H9 (cell line): ENCODE measurements at regions not wholly inside any gene's neighbourhood (a gene's known extent, or its start where the extent isn't known, plus 50 kb on each side); places are given as distances from the start of the nearest gene placed in this dataset.

Experiments
- DNase-seq: peaks from one replicate; pipeline ENCODE4 v3.0.0-alpha.2; 2017
- H2AFZ ChIP-seq: one replicate; pipeline ENCODE4 v1.6.1; 2013; ENCODE audit warnings: mild to moderate bottlenecking, low read length, control low read depth, moderate library complexity
- H2AK5ac ChIP-seq: 2 replicates; pipeline ENCODE4 v1.6.1; 2013; ENCODE audit warnings: low read length, control low read depth, mixed read lengths; ENCODE audit not compliant: insufficient read length
- H2BK120ac ChIP-seq: one replicate; pipeline ENCODE4 v1.6.1; 2013; ENCODE audit warnings: low read depth, mild to moderate bottlenecking, low read length, control low read depth, inconsistent platforms; ENCODE audit not compliant: poor library complexity, severe bottlenecking
- H2BK12ac ChIP-seq: 2 replicates; pipeline ENCODE4 v1.6.1; 2013; ENCODE audit warnings: low read length, control low read depth, mixed read lengths, low read depth; ENCODE audit not compliant: insufficient read length
- H2BK15ac ChIP-seq: 2 replicates; pipeline ENCODE4 v1.6.1; 2013; ENCODE audit warnings: low read depth, low read length, control low read depth
- H2BK20ac ChIP-seq: one replicate; pipeline ENCODE4 v1.6.1; 2013; ENCODE audit warnings: low read depth, mild to moderate bottlenecking, low read length, control low read depth, inconsistent platforms; ENCODE audit not compliant: poor library complexity, severe bottlenecking
- H2BK5ac ChIP-seq: 2 replicates; pipeline ENCODE4 v1.6.1; 2013; ENCODE audit warnings: low read length, control low read depth, mixed read lengths; ENCODE audit not compliant: insufficient read length
- H3K14ac ChIP-seq: 2 replicates; pipeline ENCODE4 v1.6.1; 2013; ENCODE audit warnings: low read length, control low read depth; ENCODE audit not compliant: insufficient read depth
- H3K18ac ChIP-seq: 2 replicates; pipeline ENCODE4 v1.6.1; 2013; ENCODE audit warnings: low read depth, mild to moderate bottlenecking, mixed read lengths, low read length, control low read depth; ENCODE audit not compliant: insufficient read length
- H3K23ac ChIP-seq: 2 replicates; pipeline ENCODE4 v1.6.1; 2013; ENCODE audit warnings: low read length, control low read depth, mixed read lengths, low read depth; ENCODE audit not compliant: insufficient read length
- H3K23me2 ChIP-seq: 2 replicates; pipeline ENCODE4 v1.6.1; 2013; ENCODE audit warnings: low read depth, mild to moderate bottlenecking, mixed read lengths, low read length, control low read depth; ENCODE audit not compliant: insufficient read length, poor library complexity, severe bottlenecking
- H3K27ac ChIP-seq: 2 replicates; pipeline ENCODE4 v1.5.1; 2013; ENCODE audit warnings: low read length, control low read depth, mixed read lengths, low read depth; ENCODE audit not compliant: insufficient read length
- H3K27me3 ChIP-seq: 2 replicates; pipeline ENCODE4 v1.6.1; 2013; ENCODE audit warnings: low read length, control low read depth, inconsistent platforms; ENCODE audit not compliant: insufficient read depth
- H3K4ac ChIP-seq: 2 replicates; pipeline ENCODE4 v1.6.1; 2013; ENCODE audit warnings: low read depth, mild to moderate bottlenecking, control low read depth, inconsistent platforms, low read length, moderate library complexity
- H3K4me1 ChIP-seq: 2 replicates; pipeline ENCODE4 v1.6.1; 2013; ENCODE audit warnings: low read length, control low read depth, inconsistent platforms; ENCODE audit not compliant: insufficient read depth
- H3K4me2 ChIP-seq: 2 replicates; pipeline ENCODE4 v1.6.1; 2013; ENCODE audit warnings: low read length, control low read depth, mixed read lengths; ENCODE audit not compliant: insufficient read length, insufficient read depth
- H3K56ac ChIP-seq: 2 replicates; pipeline ENCODE4 v1.6.1; 2013; ENCODE audit warnings: low read depth, mild to moderate bottlenecking, mixed read lengths, low read length, control low read depth; ENCODE audit not compliant: insufficient read length
- H3K79me1 ChIP-seq: 2 replicates; pipeline ENCODE4 v1.6.1; 2013; ENCODE audit warnings: low read depth, mild to moderate bottlenecking, moderate library complexity, low read length, control low read depth, inconsistent platforms; ENCODE audit not compliant: insufficient read depth, poor library complexity, severe bottlenecking
- H3K79me2 ChIP-seq: 2 replicates; pipeline ENCODE4 v1.6.1; 2013; ENCODE audit warnings: low read length, control low read depth, inconsistent platforms; ENCODE audit not compliant: insufficient read depth
- H3K9ac ChIP-seq: 2 replicates; pipeline ENCODE4 v1.6.1; 2013; ENCODE audit warnings: low read length, control low read depth, mixed read lengths; ENCODE audit not compliant: insufficient read length; ENCODE audit errors: extremely low read depth
- H3K9me3 ChIP-seq: one replicate; pipeline ENCODE4 v1.6.1; 2013; ENCODE audit warnings: low read depth, low read length, inconsistent platforms; ENCODE audit not compliant: control insufficient read depth
- H3T11ph ChIP-seq: one replicate; pipeline ENCODE4 v1.6.1; 2013; ENCODE audit warnings: mild to moderate bottlenecking, low read length, control low read depth, inconsistent platforms
- H4K20me1 ChIP-seq: one replicate; pipeline ENCODE4 v1.6.1; 2013; ENCODE audit not compliant: control insufficient read depth, insufficient read length, insufficient read depth
- H4K5ac ChIP-seq: 2 replicates; pipeline ENCODE4 v1.6.1; 2013; ENCODE audit warnings: low read depth, mild to moderate bottlenecking, mixed read lengths, low read length, control low read depth; ENCODE audit not compliant: insufficient read length
- H4K8ac ChIP-seq: replicated peaks from 2 replicates; pipeline ENCODE4 v1.6.1; 2013; ENCODE audit warnings: low read length, control low read depth, mixed read lengths, low read depth; ENCODE audit not compliant: insufficient read length
- H4K91ac ChIP-seq: 2 replicates; pipeline ENCODE4 v1.6.1; 2013; ENCODE audit warnings: low read depth, mild to moderate bottlenecking, moderate library complexity, mixed read lengths, low read length, control low read depth; ENCODE audit not compliant: insufficient read length
- H3K27ac Mint-ChIP-seq, 3 experiments: 2 replicates in 2 of 3; 3 replicates in 1 of 3; pipeline ENCODE4 v1.8.0; 2020 to 2021; ENCODE audit warnings: mixed read lengths in 3 of 3, mild to moderate bottlenecking in 1 of 3, moderate library complexity in 1 of 3
- H3K27me3 Mint-ChIP-seq: 2 replicates; pipeline ENCODE4 v1.8.0; 2021; ENCODE audit warnings: low read depth, mild to moderate bottlenecking, moderate library complexity, mixed read lengths
- H3K36me3 Mint-ChIP-seq, 3 experiments: 2 replicates in 2 of 3; 3 replicates in 1 of 3; pipeline ENCODE4 v1.8.0; 2020 to 2021; ENCODE audit warnings: low read depth in 3 of 3, mixed read lengths in 3 of 3; ENCODE audit not compliant: insufficient read depth in 1 of 3
- H3K4me1 Mint-ChIP-seq, 2 experiments: 2 replicates each; pipeline ENCODE4 v1.8.0; 2020; ENCODE audit warnings: mixed read lengths in 2 of 2
- H3K4me3 Mint-ChIP-seq, 2 experiments: 2 replicates in 1 of 2; 3 replicates in 1 of 2; pipeline ENCODE4 v1.8.0; 2020 to 2021; ENCODE audit warnings: mild to moderate bottlenecking in 2 of 2, mixed read lengths in 2 of 2, moderate library complexity in 1 of 2
- H3K9me3 Mint-ChIP-seq, 2 experiments: 2 replicates in 1 of 2; 3 replicates in 1 of 2; pipeline ENCODE4 v1.8.0; 2020; ENCODE audit warnings: mild to moderate bottlenecking in 2 of 2, mixed read lengths in 2 of 2, moderate library complexity in 1 of 2
- WGBS: extraction: QIAGEN DNeasy Blood & Tissue Kit; methylation state at CpG from one replicate; pipeline ENCODE4 v1.1.7; 2013; ENCODE audit warnings: missing lambda C conversion rate, low lambda C conversion rate, mixed read lengths; ENCODE audit not compliant: insufficient read length; ENCODE audit errors: extremely low coverage; 5-methylcytosine and 5-hydroxymethylcytosine counted together
- TF ChIP-seq, protein P1 (sequence below): fragments of 200-600 bp; sonication (generic); conservative IDR thresholded peaks from 3 replicates; pipeline ENCODE4 v1.8.0; 2021; ENCODE audit warnings: antibody characterized with exemption, mild to moderate bottlenecking

GRCh38 chr5:128784726-128785125 lies 180.6 kb upstream of the SLC27A6 start:
- no peak overlapping the region for H3K4ac ChIP-seq
- H3K27me3 Mint-ChIP-seq, result no peaks in the 10 kb centered on the region
- DNase-seq, result no peak
- no CpG with 5 or more reads among the region's 1 CpG for WGBS
- H3K4me1 Mint-ChIP-seq, result peaks cover 2 to 3% of the 10 kb centered on the region in 2 experiments; a peak in 2 of 4 replicates
- no peaks in the 10 kb centered on the region for H4K20me1 ChIP-seq
- H3K79me1 ChIP-seq, result no peaks in the 10 kb centered on the region
- H4K91ac ChIP-seq, result no peak overlapping the region
- TF ChIP-seq, protein P1, sequence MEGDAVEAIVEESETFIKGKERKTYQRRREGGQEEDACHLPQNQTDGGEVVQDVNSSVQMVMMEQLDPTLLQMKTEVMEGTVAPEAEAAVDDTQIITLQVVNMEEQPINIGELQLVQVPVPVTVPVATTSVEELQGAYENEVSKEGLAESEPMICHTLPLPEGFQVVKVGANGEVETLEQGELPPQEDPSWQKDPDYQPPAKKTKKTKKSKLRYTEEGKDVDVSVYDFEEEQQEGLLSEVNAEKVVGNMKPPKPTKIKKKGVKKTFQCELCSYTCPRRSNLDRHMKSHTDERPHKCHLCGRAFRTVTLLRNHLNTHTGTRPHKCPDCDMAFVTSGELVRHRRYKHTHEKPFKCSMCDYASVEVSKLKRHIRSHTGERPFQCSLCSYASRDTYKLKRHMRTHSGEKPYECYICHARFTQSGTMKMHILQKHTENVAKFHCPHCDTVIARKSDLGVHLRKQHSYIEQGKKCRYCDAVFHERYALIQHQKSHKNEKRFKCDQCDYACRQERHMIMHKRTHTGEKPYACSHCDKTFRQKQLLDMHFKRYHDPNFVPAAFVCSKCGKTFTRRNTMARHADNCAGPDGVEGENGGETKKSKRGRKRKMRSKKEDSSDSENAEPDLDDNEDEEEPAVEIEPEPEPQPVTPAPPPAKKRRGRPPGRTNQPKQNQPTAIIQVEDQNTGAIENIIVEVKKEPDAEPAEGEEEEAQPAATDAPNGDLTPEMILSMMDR, result no peak
- H3K9ac ChIP-seq, result no peak overlapping the region
- no peaks in the 10 kb centered on the region for H3K27me3 ChIP-seq
- no peaks in the 10 kb centered on the region; the same call in 1 of the 2 replicates for H3K4me1 ChIP-seq
- H3K36me3 Mint-ChIP-seq, result 0 out of 7 replicates have a peak, but pooled peaks cover 0 to 6% (median 0%) of the 10 kb centered on the region in 3 experiments
- H2BK120ac ChIP-seq, result no peak overlapping the region
- no peaks in the 10 kb centered on the region for H3K23me2 ChIP-seq
- H2BK5ac ChIP-seq, result no peak overlapping the region
- H3K23ac ChIP-seq, result no peak overlapping the region
- no peaks in the 10 kb centered on the region for H3K79me2 ChIP-seq
- H2AFZ ChIP-seq, result no peak overlapping the region
- H3K14ac ChIP-seq, result no peak overlapping the region
- H2BK15ac ChIP-seq, result no peak overlapping the region
- H3K56ac ChIP-seq, result no peak overlapping the region
- H2AK5ac ChIP-seq, result no peak overlapping the region
- H3K27ac ChIP-seq, result no peak overlapping the region
- no peak overlapping the region for H3K27ac Mint-ChIP-seq
- H3K4me2 ChIP-seq, result no peak overlapping the region
- no peak overlapping the region for H4K5ac ChIP-seq
- no peak overlapping the region for H4K8ac ChIP-seq
- no peak overlapping the region for H3K18ac ChIP-seq
- H3T11ph ChIP-seq, result no peak overlapping the region
- H2BK20ac ChIP-seq, result no peak overlapping the region
- H3K4me3 Mint-ChIP-seq, result no peak overlapping the region
- H3K9me3 ChIP-seq, result no peaks in the 10 kb centered on the region
- no peak overlapping the region for H2BK12ac ChIP-seq
- H3K9me3 Mint-ChIP-seq, result peaks cover 3 to 10% of the 10 kb centered on the region in 2 experiments; a peak in 4 of 5 replicates
